ENCODE measurements at regions not wholly inside any gene's neighbourhood (a gene's known extent, or its start where the extent isn't known, plus 50 kb on each side); places are given as distances from the start of the nearest gene placed in this dataset.

- H3K23ac ChIP-seq (ENCODE audit: insufficient read length) = no peak overlapping the region
- H3K56ac ChIP-seq (replicated peaks; ENCODE audit: insufficient read length, low read depth, low read length) = no peak overlapping the region
- H2AFZ ChIP-seq (ENCODE audit: low read length) = no peak overlapping the region
- peaks cover 0 to 7% (median 3%) of the 10 kb centered on the region in 4 experiments; a peak in 4 of 7 replicates for H3K27me3 ChIP-seq (replicated peaks in 1 of 4; ENCODE audit: control insufficient read depth in 3 of 4, extremely low read depth in 1 of 4, insufficient read depth in 3 of 4, low read length in 3 of 4)
- no peak overlapping the region for H3K14ac ChIP-seq (ENCODE audit: insufficient read length)
- peaks cover 3% of the 10 kb centered on the region; the same call in 1 of the 2 replicates for H3K23me2 ChIP-seq (ENCODE audit: low read depth, low read length)
- no peaks in the 10 kb centered on the region for H3K9me3 ChIP-seq (ENCODE audit: insufficient read depth in 2 of 2, low read depth in 1 of 2, low read length in 1 of 2)
- no peak overlapping the region for H2BK20ac ChIP-seq (ENCODE audit: low read length)
- WGBS, 2 experiments (ENCODE audit: extremely low coverage in 1 of 2, insufficient coverage in 1 of 2, insufficient read length in 1 of 2, insufficient replicate concordance in 2 of 2, low coverage in 1 of 2, low lambda C conversion rate in 2 of 2, missing lambda C conversion rate in 1 of 2) = 90% methylated on average over 12 of the region's 12 CpGs; no CpG with 5 or more reads in 1 of the 2 experiments
- H2BK12ac ChIP-seq (ENCODE audit: low read depth, low read length) = no peak overlapping the region
- H3K4me3 ChIP-seq (ENCODE audit: extremely low read depth in 1 of 4, insufficient read depth in 2 of 4, low read depth in 3 of 4, low read length in 4 of 4) = no peak overlapping the region
- no peak overlapping the region for H2AK5ac ChIP-seq (ENCODE audit: low read depth, low read length)
- no peak overlapping the region for H3K27ac ChIP-seq (ENCODE audit: low read depth, low read length)
- no peak overlapping the region for H4K8ac ChIP-seq (ENCODE audit: extremely low read depth, insufficient read depth, low read length)
- H3K36me3 ChIP-seq (ENCODE audit: control insufficient read depth in 2 of 4, insufficient read depth in 4 of 4, low read length in 3 of 4) = no peaks in the 10 kb centered on the region
- no peak overlapping the region for H3K4me2 ChIP-seq (ENCODE audit: insufficient read depth in 1 of 2, low read depth in 2 of 2, low read length in 2 of 2)
- no peaks in the 10 kb centered on the region for H3K79me1 ChIP-seq (ENCODE audit: low read depth, low read length)
- no peak overlapping the region for H3K18ac ChIP-seq (ENCODE audit: extremely low read depth, low read length)
- ChIA-PET POLR2A (ENCODE audit: partially characterized antibody) (no interaction called here), CTCF (ENCODE audit: partially characterized antibody) (interaction anchor here (0.9 to 2.1 kb wide), 3 partner anchors 20 to 231 kb away, joined by 3 to 6 read pairs (median 3); no protein-coding TSS in a partner anchor)
- H3K79me2 ChIP-seq (ENCODE audit: control insufficient read depth in 1 of 2, insufficient read depth in 2 of 2, low read length in 2 of 2) = no peaks in the 10 kb centered on the region
- H2BK120ac ChIP-seq (replicated peaks; ENCODE audit: low read depth, low read length) = no peak overlapping the region
- FAIRE-seq (no peak), DNase-seq (ENCODE audit: low read depth in 1 of 2, low spot score in 2 of 2) (no peak)
- H3K4me1 ChIP-seq (replicated peaks in 1 of 4; ENCODE audit: control insufficient read depth in 3 of 4, insufficient read depth in 4 of 4, low read length in 3 of 4) = peaks cover 0 to 7% (median 1%) of the 10 kb centered on the region in 4 experiments; a peak in 3 of 7 replicates
- no peak overlapping the region for H3K4ac ChIP-seq (replicated peaks; ENCODE audit: insufficient read length, low read depth, low read length)
- no peak overlapping the region for H2BK15ac ChIP-seq (ENCODE audit: low read length)
- no peak overlapping the region for H4K5ac ChIP-seq (ENCODE audit: insufficient read length, low read depth, low read length)
- TF ChIP-seq SRF (IDR thresholded peaks at IDR 0.05; ENCODE audit: low read depth, low read length) (no peak), BCL11A (IDR thresholded peaks at IDR 0.05; ENCODE audit: low read depth in 2 of 2, low read length in 2 of 2) (no peak), CTCF (IDR thresholded peaks at IDR 0.05; ENCODE audit: control extremely low read depth in 1 of 3, insufficient read depth in 1 of 3, low read depth in 1 of 3, low read length in 3 of 3) (no peak), SP1 (IDR thresholded peaks at IDR 0.05; ENCODE audit: low read depth, low read length) (no peak), SP2 (IDR thresholded peaks at IDR 0.05; ENCODE audit: low read length) (no peak), JUN (IDR thresholded peaks at IDR 0.05; ENCODE audit: low read depth, low read length) (no peak)
- no peaks in the 10 kb centered on the region for H4K20me1 ChIP-seq (replicated peaks in 1 of 2; ENCODE audit: control insufficient read depth in 1 of 2, insufficient read depth in 2 of 2, low read length in 2 of 2)
- no peak overlapping the region for H3K9ac ChIP-seq (replicated peaks in 1 of 4; ENCODE audit: extremely low read depth in 1 of 4, low read depth in 3 of 4, low read length in 3 of 4)
- H2BK5ac ChIP-seq (ENCODE audit: low read depth, low read length) = no peak overlapping the region
- no peak overlapping the region for H4K91ac ChIP-seq (replicated peaks; ENCODE audit: insufficient read length, low read length)
Measured at GRCh38 chr21:41064334-41064791, 103.6 kb upstream of the BACE2 start.

Measured in H1 (cell line).